Retinal pigment epithelial cell (primary cell): ENCODE measurements at regions not wholly inside any gene's neighbourhood (a gene's known extent, or its start where the extent isn't known, plus 50 kb on each side); places are given as distances from the start of the nearest gene placed in this dataset.

Source experiments
- DNase-seq: peaks from one replicate; pipeline ENCODE4 v3.0.0-alpha.2; 2010; ENCODE audit warnings: low read depth
- H3K4me3 ChIP-seq: 2 replicates; pipeline ENCODE4 v1.5.1; 2011; ENCODE audit warnings: mild to moderate bottlenecking, low read length, control low read depth, moderate library complexity
- TF ChIP-seq, protein P1 (sequence below): conservative IDR thresholded peaks from 2 replicates; pipeline ENCODE4 v1.5.1; 2011; ENCODE audit warnings: low read depth, low read length, control low read depth, inconsistent platforms

- no peak for DNase-seq
- TF ChIP-seq, protein P1, sequence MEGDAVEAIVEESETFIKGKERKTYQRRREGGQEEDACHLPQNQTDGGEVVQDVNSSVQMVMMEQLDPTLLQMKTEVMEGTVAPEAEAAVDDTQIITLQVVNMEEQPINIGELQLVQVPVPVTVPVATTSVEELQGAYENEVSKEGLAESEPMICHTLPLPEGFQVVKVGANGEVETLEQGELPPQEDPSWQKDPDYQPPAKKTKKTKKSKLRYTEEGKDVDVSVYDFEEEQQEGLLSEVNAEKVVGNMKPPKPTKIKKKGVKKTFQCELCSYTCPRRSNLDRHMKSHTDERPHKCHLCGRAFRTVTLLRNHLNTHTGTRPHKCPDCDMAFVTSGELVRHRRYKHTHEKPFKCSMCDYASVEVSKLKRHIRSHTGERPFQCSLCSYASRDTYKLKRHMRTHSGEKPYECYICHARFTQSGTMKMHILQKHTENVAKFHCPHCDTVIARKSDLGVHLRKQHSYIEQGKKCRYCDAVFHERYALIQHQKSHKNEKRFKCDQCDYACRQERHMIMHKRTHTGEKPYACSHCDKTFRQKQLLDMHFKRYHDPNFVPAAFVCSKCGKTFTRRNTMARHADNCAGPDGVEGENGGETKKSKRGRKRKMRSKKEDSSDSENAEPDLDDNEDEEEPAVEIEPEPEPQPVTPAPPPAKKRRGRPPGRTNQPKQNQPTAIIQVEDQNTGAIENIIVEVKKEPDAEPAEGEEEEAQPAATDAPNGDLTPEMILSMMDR = no peak
- H3K4me3 ChIP-seq = no peak overlapping the region
These were observed 94.3 kb downstream of the AXIN2 start for GRCh38 chr17:65467156-65467555.

DNA sequence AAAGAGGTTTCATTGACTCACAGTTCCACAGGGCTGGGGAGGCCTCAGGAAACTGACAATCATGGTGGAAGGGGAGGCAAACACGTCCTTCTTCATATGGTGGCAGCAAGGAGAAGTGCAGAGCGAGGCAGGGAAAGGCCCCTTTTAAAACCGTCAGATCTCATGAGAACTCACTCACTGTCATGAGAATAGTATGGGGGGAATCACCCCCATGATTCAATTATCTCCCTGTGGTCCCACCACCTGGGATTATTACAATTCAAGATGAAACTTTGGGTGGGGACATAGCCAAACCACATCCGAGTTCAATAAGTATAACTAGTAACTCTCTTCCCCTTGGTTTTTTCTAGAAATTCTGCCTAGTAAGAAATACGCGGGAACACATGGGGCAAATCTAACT, 94.9 kb downstream of the AXIN2 start:
- no peak overlapping the region for H3K4me3 ChIP-seq
- TF ChIP-seq, protein P1 = no peak
- DNase-seq = no peak

DNA sequence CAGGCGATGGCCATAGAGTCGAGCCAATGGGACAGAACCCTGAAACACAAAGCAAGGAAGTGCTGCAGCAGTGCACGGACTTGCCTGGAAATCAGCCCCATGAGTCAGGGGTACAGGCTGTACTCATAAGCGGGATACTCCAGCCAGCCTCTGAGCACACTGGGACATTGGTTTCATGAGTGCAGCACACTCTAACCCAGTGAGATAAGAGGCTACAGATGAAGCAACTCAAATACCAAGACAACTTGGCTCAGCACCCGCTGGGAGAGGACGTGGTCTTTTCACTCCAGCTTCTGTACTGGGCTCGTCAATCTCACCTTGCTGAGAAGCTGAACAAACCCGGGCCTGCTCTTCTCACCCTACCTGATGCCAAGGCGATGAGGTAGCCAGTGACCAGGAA, 98.2 kb downstream of the AXIN2 start:
- H3K4me3 ChIP-seq = no peak overlapping the region
- TF ChIP-seq, protein P1 = no peak
- no peak for DNase-seq

GRCh38 chr17:65459677-65460347, 101.6 kb downstream of the AXIN2 start:
- TF ChIP-seq, protein P1 = no peak

DNA sequence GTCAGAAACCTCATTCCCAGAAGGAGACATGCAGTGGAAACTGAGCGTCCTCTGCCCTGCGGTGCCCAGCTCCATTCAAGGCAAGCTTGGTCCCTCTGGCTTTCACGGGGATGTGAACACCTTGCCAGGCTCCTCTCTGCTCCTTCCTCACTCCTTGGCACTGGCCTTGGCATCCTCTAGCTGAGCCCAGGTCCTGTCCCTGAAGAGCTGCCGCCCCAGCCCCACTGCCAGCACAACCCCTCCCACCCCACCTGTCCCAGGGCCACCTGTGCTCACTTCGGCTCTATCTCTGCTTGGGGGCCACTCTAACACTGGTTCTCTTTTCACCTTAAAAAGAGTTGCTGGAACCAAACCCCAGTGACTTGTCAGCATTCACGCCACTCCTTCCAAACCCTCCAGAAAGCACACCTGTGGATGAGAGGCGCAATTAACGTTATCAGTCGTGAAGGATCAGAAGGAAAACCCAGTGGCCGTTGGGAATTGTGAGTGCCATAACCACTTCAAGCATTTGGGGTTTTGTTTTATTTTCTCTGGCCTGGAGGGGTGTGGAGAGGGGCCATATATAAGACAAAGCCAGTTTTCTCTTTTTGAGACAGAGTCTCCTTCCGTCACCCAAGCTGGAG, 103.7 kb downstream of the AXIN2 start:
- DNase-seq = no peak
- TF ChIP-seq, protein P1 = no peak

More at GRCh38 chr17:65459677-65460347, 101.6 kb downstream of the AXIN2 start:
- no peak for DNase-seq
- no peak overlapping the region for H3K4me3 ChIP-seq

DNA sequence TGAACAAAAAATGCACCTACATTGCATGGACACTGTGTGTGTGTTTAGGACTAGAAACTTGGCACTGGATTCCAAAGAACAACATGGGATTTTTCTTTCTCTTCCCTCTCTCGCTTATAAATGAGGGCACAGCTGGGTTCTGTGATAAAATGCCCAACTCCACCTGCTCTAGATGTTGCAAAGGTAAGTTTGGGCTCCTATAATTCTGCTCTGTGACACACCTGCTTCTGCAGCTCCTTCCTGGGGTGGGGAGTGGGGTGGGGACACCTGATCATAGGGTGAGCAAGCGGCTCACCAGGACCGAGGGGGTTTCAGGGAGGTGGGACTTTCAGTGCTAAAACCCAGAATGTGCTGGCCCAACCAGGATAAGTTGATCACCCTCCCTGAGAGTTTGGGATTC, 104.3 kb downstream of the AXIN2 start:
- H3K4me3 ChIP-seq = no peak overlapping the region
- no peak for DNase-seq
- TF ChIP-seq, protein P1 = no peak

More for the DNA sequence above, 103.7 kb downstream of the AXIN2 start:
- no peak overlapping the region for H3K4me3 ChIP-seq

DNA sequence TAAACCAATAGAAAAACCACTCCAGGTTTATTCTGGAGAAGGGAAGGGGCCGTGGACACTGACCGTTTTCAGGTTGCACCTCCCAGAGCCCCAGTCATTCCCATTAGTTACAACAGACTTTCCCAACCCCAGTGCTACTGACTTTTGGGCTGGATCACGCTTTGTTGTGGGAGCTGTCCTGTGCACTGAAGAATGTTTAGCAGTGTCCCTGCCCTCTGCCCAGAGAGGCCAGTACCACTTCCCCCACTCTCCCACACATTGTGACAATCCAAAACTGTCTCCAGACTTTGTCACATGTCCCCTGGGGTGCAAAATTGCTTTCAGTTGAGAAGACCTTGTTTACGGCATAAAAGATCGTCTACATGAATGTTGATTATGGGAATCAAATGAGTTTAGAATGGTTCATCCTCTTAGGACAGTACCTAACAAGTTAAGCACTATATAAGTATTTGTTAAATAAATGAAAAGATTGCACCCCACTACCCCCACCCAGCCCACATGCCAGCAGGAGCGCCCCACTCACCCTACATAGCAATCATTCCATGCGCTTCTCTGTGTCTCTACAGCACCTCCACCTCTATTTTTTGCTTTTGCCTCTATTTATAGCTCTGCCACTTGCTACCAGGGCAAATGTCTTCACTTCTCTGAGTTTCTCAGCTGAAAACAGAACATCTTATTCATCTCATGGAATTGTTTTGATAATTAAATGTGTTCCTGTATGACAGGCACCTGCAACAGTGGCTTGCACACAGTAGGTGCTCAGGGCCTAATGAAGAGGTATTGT, 104.9 kb downstream of the AXIN2 start:
- TF ChIP-seq, protein P1 = no peak
- no peak for DNase-seq
- no peak overlapping the region for H3K4me3 ChIP-seq
